HFF-Myc (cell line): ENCODE measurements at regions not wholly inside any gene's neighbourhood (a gene's known extent, or its start where the extent isn't known, plus 50 kb on each side); places are given as distances from the start of the nearest gene placed in this dataset.
"Not testable (repeated sequence)": the region's sequence is repeated elsewhere in the genome, so short reads cannot be mapped to it uniquely, and the experiment has no call there.

Experiments used
- DNase-seq: peaks from one replicate; pipeline ENCODE4 v3.0.0-alpha.2; 2011; ENCODE audit warnings: low read depth; ENCODE audit errors: extremely low read depth
- H3K4me3 ChIP-seq: replicated peaks from 2 replicates; pipeline ENCODE4 v1.5.1; 2011; ENCODE audit warnings: low read depth, mild to moderate bottlenecking, control low read depth, low read length
- TF ChIP-seq, protein P1 (sequence below): IDR thresholded peaks from 2 replicates; pipeline ENCODE4 v1.5.1; 2012; ENCODE audit warnings: mild to moderate bottlenecking, low read depth, low read length, control low read depth; ENCODE audit errors: missing control alignments

DNA sequence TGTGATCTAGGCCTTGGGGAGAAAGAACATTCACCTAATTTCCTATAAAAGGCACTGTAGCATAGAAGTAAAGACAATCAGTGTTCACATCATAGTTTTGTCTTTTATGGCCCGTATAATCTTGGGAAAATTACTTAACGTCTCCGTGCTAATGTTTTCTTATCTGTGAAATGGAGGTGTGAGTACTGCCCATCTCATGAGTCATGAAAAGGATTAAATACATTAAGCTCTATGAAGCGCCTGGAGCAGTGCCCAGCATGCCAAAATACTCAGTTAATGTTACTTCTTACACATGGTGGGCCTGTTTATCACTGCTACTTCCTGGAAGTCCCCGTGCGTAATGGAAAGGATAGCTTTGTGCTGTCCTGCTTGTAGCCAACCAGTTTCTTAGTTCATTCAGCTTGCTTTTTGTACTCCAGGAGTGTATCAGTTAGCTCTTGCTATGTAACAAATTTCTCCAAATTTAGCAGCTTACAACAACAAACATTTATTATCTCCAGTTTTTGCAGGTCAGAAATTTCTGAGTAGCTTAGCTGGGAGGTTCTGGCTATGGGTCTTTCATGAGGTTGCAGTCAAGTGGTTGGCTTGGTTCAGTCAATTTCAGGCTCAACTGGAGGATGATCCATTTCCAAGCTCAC lies 103.6 kb upstream of the BMP2 start:
- TF ChIP-seq, protein P1, sequence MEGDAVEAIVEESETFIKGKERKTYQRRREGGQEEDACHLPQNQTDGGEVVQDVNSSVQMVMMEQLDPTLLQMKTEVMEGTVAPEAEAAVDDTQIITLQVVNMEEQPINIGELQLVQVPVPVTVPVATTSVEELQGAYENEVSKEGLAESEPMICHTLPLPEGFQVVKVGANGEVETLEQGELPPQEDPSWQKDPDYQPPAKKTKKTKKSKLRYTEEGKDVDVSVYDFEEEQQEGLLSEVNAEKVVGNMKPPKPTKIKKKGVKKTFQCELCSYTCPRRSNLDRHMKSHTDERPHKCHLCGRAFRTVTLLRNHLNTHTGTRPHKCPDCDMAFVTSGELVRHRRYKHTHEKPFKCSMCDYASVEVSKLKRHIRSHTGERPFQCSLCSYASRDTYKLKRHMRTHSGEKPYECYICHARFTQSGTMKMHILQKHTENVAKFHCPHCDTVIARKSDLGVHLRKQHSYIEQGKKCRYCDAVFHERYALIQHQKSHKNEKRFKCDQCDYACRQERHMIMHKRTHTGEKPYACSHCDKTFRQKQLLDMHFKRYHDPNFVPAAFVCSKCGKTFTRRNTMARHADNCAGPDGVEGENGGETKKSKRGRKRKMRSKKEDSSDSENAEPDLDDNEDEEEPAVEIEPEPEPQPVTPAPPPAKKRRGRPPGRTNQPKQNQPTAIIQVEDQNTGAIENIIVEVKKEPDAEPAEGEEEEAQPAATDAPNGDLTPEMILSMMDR, result no peak

DNA sequence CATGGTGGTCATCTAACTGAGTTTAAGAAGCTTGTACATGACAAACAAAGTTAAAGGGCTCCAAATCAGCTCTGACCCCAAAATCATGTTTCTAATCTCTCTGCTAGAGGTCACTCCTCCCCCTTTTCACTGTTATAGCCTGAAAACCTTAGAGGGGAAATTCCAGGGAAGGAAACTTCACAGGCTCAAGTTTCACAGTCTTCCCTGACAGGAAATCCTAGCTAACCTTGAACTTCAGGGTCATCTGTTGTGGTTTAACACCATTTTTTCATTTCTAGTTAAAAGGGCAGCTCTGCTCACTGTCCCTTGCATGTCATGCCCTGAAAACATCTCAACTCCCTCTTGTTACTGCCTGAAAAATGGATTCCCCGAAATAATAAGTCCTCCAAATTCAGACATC lies 104.4 kb upstream of the BMP2 start:
- no peak for DNase-seq
- H3K4me3 ChIP-seq, result no peak overlapping the region
- TF ChIP-seq, protein P1, result no peak

More for the DNA sequence above, 103.6 kb upstream of the BMP2 start:
- H3K4me3 ChIP-seq, result no peak overlapping the region
- no peak for DNase-seq

DNA sequence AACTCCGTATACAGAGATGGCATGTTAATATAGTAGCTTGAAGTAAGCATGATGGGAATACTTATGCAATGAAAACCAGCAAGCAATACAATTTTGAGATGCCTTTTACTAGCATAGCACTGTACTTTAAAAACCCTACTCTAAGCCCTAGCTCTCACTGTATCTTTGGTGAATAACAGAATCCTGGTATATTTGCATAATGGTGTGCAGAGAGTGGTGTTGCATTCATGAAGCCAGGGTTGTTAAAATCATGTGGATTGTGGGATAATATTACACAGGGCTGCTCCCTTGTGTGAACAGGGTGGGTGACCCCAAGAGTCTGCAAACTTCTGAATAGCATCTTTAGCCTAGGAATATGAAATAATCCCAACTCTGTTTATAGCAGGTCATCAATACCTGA lies 105.2 kb upstream of the BMP2 start:
- TF ChIP-seq, protein P1, result no peak
- no peak for DNase-seq
- H3K4me3 ChIP-seq, result no peak overlapping the region

- no peak for DNase-seq
- no peak overlapping the region for H3K4me3 ChIP-seq
- TF ChIP-seq, protein P1, result no peak
Measured at GRCh38 chr20:6660441-6660840, 107.0 kb upstream of the BMP2 start.

- DNase-seq, H3K4me3 ChIP-seq: not testable (repeated sequence)
Measured at GRCh38 chr20:6658909-6659308, 108.6 kb upstream of the BMP2 start.

- DNase-seq, result no peak
- TF ChIP-seq, protein P1, result no peak
- H3K4me3 ChIP-seq, result no peak overlapping the region
Measured at GRCh38 chr20:6657904-6658303, 109.6 kb upstream of the BMP2 start.

GRCh38 chr20:6657111-6657510 lies 110.4 kb upstream of the BMP2 start:
- H3K4me3 ChIP-seq, result no peak overlapping the region
- DNase-seq, result no peak
- TF ChIP-seq, protein P1, result no peak
